Occipital lobe (tissue), 1 donor: ENCODE measurements at regions not wholly inside any gene's neighbourhood (a gene's known extent, or its start where the extent isn't known, plus 50 kb on each side); places are given as distances from the start of the nearest gene placed in this dataset.

Experiments
- DNase-seq: peaks from one replicate; lab custom pipeline; 2025; lab: John Stamatoyannopoulos, UW

DNA sequence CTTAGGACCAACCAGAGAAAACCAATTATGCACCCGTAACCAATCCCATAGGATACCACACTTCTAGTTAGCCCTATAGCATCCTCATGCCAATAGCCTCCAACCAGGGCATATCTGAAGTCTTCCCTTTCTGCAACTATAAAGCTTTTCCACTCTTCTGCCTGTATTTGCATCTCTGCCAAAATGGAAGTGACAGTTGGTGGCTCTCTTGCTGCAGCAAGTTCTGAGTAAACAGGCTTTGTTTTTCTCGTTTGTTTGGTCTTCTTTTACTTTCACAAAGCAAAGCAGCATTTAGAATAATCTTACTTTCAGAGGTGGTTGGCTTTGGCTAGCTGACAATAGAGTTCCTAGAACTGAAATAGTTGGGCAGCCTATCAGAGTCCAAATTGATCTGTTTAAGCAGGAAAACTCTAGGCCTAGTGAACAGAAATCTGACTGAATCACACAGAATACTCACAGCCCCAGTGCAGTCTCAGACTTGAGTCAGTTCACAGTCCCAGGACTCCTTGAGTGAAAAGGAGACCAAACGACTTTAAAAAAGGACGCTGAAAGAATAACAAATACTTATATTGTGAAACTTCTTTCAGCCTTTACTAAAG is 1029.7 kb upstream of the LRFN5 start:
- DNase-seq = no peak

DNA sequence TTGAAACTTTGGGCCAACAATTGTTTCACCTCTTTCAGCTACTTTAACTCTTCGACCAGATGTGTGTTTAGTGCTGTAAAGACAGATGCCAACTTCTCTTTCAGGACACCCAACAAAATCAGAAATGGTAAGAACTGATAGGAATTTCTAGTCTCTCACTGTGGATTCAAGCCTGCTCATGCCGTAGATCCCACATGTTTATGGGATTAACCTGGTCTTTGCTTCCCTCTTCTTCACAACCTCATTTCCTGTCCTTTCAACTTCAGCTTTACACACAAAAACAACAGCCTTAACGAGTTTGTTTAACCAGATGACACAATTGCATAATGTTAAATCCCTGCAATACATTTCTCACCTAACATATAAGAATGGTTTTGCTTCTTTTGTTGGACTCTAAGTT is 1031.9 kb upstream of the LRFN5 start:
- no peak for DNase-seq

DNA sequence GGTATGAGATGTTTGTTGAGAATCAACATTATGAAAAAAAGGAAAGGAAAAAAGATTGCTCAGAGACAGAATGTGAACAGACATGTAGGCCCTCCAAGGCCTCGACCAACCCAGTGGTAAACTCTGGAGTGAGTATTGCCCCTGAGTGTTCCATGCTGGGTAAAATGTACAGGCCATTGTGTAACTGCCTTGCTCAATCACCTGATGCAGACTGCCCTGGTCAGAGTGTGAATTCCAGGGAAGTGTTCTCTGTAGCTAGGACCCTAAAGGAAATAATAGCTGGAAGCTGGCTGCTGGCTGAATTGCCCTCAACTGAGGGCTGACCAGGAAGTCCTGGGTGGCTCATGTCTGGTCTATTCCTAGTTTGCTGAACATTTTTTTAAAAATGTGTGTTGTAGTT is 1081.4 kb upstream of the LRFN5 start:
- no peak for DNase-seq

DNA sequence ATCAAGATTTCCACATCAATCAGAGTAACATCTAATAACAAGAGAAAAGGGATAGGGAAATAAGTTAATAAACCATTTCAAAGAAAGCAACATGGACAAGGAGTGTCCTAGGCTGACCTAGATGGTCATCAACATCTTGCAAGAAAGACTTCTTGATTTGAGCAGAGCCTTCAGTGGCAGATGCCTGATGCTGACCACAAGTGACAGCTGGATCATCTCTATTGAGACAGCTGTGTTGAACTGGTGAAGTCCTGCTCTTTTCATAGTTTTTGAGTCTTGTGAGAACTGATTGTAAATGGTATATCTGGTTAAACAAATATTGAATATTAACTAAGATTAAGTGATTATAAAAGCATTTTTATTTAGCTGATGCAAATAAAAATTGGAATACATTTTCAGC is 1083.6 kb upstream of the LRFN5 start:
- no peak for DNase-seq

DNA sequence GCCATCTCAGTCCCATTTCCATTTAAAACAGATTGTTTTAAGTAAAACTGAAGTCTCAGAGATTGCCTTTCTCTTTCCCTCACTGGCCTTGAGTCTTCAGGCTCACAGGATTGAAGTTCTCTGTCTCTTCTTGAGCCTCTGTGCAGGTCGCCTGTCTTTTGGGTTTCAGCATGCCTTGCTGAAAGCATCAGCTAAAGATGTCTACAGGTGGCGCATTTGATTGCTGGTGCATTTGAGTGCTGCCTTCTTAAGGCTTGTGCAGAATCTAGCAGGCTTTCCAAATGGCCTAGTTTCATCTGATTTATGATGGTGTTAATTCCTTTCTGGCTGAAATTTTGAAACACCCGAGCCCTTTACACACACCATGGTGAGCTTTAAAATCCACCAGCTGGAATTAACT is 1062.2 kb upstream of the FBXO33 start:
- DNase-seq = no peak

DNA sequence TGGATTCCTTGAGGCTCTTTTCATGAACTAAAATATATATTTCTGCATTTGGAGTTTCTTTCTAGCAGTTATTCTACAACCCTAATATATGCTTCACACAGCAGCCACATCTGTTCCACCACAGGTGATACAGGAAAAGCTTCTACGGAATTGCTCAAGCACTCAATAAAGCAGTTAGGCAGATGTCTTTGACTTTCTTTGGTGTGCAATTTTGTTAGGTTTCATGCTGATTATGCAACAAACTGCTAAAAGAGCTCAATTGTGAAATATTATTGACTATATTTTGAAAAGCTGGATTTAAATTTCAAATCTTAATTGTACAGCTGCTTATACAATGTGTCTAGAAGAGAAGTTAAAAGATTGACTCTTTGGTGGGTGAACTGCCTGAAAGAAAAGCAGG is 1055.6 kb upstream of the FBXO33 start:
- no peak for DNase-seq

DNA sequence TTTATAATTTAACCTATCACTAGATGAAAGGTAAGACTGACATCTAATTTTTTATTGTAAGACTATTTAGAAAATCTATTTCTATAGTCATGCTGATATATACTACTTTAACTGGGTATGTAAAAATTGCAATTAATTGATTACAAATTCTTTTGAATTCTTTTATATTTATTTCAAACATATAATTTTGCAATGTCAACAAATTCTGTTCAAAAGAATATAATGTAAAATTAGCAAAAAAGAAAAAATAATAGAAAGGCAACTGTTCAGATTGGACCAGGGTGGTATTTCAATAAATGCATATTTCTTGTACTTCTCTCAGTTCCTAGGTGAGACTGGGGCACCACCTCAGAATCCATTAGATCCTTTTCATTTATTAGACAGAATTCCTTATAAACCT is 1053.5 kb upstream of the FBXO33 start:
- DNase-seq = no peak

DNA sequence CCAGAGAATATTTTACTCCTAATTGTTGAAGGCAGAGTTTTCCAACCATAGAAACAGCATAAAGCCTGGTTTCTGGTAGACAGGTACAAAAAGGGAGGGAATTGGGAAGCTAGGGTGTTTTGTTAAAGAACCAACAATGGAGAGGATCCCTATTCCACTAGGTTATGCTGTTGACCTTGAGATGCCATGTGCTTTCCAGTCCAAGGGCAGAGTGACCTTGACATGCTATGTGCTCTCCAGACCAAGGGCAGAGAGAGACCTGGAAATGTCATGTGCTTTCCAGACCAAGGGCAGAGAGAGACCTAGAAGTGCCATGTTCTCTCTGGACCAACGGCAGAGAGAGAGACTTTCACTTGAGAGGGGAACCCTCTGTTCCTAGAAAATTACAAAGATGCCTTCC is 1043.8 kb upstream of the FBXO33 start:
- no peak for DNase-seq

DNA sequence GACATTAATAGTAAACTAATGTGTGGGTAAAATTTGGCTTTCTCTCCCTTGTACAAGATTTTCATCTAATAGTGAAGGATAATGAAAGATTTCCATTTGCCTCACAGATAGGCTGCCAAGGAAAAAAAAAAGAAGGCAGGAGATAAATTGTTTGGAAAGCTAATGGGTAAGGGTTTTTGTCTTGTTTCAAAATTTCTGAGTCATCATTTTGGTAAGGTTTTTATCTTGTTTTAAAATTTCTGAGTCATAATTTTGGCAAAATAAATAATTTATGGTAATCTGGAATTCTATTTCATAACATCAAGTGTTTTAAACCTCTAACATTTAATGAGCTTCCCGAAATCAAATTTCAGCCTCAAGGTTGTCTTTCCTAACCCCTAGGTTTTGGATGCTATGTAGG is 1035.7 kb upstream of the FBXO33 start:
- DNase-seq = no peak

DNA sequence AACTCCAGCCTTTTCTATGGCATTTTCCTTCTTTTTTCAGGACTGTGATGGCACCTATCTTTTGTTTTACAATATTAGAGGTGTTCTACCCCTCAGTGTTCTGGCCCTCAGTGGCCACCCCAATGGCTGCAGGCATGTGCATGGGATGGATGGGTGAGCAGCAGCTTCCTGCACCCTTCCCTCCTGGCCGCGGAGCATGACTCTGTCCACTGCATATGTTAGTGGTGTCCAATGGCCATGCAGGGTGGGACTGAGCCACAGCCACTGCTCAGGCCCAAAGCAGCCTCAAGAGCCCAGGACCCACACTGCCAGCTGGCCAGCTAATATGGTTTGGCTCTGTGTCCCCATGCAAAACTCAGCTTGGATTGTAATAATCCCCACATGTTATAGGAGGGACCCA is 1032.3 kb upstream of the FBXO33 start:
- DNase-seq = no peak

DNA sequence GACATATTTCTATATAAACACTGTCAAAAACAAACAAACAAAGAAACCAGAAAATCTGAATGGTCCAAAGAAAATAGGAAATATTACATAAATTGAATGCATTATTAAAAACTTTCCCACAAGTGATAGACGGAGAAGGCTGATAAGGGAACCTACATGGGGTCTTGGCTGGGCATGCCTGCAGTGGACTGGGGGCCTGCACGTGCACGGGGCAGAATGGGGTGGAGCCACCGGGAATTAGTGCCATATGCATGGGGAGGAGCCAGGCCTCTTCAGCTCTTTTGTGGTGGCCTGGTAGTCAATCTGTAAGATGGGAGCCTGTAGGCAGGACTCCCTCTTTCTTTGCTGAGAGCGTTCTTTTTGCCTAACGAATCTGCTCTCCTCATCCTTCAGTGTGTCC is 1031.7 kb upstream of the FBXO33 start:
- DNase-seq = no peak

DNA sequence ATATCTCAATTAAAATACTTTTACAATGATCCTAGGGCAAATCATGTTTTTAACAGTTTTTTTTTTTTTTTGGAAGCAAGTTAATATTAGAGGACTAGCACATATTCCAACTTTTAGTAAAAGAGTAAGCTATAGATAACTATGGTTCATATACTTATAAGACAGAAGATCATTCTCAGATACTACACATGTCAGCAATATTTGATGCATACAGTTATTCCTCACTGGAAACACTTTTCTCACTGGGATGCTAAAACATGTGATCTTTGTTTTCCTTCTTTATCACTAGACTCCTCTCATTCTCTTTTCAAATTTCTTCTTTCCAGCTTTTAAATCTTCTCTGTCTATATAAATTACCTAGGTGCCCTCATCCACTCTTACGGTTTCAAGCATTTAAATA is 1020.4 kb upstream of the FBXO33 start:
- DNase-seq = no peak

DNA sequence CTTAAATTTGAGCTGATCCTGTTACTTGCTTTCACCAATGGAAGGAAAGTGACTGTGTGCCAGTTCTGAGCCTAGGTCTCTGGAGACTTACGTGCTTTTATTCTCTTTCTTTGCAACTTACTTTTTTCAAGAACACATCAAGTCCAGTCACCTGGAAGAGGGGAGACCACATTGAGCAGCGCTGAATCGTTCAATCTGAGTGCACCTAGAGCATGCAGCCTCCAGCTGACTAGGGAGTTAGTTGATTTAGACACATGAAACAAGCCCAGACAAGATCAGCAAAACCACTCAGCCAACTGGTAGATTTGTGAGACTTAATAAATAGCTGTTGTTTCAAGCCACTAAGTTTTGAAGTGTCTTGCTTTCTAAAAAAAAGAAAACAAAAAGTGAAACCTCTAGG is 1014.8 kb upstream of the FBXO33 start:
- no peak for DNase-seq

DNA sequence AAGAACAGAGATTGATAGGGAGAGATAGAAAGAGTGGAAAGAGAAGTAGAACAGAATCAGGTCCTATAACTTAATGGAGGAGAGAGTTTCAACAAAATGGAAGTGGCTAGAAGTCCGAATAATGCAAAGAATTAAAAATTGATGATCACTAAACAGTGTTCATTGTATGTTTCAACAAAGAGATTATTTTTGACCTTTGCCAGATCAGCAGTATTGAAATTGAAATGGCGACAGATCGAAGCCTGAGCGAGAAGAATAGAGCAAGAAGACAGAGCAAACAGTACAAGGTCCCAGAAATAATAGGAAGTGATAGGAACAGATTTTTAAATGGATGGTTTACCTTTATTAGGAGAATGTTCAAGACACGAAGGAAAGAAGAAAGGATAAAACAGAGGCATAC is 1012.8 kb upstream of the FBXO33 start:
- DNase-seq = no peak

DNA sequence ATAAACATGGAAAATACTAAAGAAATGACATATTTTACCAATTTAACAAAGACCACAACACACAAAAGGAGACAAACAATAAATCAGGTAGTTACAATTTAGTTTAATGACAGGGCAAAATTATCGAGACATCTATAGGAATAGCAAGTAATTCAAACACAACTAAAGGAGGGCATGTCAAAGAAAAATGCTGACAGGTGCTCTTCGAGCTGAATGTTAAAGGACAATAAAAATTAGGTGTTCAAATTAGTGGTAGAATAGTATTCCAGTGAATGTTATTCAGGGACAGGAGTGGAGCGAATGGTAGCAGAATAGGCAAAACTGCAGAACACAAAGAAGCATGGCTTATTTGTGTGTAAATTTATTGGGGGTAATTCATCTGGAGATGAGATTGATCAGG is 1004.3 kb upstream of the FBXO33 start:
- no peak for DNase-seq

DNA sequence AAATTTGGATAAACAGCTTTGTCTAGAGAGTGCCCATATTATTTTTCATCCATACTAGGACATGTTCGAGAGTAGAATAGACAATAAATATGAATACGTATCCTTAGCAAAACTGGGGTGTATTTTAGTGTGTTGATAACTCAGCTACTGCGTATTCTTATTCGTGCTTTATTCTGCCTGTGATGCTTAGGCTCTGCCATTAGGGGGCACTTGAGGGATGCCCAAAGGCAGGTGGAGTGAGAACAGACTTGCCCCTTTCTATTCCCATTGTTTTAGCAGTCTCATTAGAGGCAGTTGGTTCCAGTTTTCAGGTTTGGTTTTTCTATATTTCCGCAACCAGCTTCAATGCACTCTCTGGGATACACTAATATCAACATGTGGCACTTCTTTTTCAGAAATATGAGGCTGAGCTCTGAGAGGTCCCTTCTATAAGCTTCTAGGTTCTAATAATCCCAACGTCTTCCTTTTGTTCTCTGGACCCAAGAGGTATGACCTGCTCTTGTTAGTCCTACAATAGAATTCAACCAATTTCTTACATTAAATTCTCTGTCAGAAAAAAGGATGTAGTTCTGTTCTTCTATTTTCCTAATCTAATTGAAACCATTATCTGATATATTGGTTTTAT is 985.7 kb upstream of the FBXO33 start:
- no peak for DNase-seq

DNA sequence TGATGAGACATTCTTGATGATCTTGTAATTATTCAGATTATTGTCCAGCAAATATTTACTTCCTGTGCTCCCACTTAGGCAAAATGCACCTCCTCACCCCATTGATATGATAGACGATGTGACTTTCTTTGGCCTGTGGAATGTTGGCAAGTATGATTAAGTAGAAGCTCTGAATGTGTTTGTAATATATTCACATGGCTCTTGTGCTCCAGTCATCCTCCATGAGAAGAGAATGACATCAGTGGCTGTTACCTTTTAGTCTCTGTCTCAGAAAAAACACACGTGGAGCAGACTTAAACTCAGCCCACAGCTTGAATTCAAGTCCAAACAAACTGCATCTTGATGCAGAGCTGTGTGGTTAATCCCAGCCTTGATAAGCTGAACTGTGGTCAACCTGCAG is 984.3 kb upstream of the FBXO33 start:
- no peak for DNase-seq

DNA sequence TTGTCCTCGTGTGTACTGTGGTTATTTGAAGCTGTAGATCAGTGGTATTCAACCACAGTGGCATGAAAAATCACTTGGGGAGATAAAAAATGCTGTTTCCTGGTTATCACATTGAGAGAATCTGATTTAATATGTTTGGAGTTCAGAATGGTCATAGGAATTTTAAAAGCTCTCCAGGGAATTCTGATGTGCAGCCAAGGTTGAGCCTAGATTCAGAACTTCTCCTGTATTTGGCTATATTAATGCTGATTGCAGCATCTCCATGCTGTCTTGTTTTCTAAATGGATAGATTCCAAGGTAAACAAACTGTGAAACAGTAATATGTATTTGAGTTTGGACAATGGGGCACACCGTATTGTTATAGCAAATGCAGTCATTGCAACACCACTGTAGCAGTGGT is 982.2 kb upstream of the FBXO33 start:
- DNase-seq = no peak

DNA sequence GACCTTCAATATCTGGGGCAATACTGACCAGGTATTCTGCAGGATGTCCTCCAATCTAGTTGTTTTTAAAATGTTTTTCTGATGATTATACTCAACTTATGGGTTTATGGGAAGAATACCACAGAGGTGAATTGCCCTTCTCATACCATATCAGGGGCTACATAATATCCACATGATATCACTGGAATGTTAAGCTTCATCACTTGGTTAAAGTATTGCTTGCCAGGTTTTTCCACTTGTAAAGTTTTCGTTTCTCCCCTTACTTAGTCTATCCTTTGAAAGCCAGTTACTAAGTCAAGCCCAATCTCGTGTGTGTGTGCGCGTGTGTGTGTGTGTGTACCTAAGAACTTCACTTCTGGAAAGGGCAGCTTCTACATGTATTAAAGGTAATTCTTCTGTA is 980.9 kb upstream of the FBXO33 start:
- DNase-seq = no peak

DNA sequence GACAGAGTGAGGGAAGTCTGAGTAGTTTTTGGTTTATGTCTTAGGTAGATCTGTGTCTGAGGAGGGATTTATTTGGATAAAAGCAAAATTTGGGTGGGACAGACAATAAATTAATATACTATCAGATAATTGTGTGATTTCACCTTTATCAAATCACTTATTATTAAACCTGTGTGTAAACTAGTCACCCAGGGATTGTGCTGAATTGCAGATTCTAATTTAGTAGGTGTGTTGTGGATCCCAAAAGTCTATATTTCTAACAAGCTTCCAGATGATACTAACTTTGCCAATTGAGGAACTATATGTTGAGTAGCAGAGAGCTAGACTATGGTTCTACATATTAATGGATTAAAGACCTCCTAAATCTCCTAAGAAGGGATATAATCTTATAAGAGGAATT is 978.5 kb upstream of the FBXO33 start:
- no peak for DNase-seq

DNA sequence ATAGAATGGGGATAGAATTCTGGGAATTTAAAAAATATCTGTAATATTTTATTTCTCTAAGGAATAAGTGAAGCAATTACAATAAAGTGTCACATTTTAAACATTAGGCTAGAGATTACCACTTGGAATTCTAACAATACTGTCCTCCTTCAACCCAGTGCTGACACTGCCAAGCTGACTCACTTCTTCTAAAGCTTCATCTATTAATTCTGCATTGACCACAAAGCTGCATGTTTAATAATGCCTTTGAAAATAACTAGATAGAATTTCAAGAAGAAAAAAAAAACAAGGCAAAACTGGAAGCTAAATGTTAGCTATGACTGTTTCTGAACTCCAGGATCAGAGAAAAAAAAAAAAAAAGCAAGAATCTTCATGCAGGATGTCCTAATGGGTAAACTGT is 970.7 kb upstream of the FBXO33 start:
- no peak for DNase-seq

DNA sequence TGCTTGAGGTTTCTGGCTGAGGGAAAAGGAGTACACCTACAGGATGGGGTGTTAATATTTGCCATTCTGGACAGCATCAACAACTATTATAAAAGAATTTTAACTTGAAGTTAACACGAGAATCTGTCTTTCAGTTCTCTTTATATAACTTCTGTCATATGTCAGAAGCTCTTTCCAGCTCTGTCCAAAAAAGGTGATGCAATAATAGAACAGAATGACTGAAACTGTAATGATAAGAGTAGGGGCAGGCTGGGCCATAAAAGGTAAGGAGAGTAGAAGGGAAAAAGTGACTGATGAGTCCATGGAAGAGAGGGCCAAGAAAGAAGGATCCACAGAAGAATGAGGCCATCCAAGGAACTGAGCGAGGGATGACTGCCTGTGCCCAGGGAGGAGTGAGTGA is 966.7 kb upstream of the FBXO33 start:
- DNase-seq = no peak

DNA sequence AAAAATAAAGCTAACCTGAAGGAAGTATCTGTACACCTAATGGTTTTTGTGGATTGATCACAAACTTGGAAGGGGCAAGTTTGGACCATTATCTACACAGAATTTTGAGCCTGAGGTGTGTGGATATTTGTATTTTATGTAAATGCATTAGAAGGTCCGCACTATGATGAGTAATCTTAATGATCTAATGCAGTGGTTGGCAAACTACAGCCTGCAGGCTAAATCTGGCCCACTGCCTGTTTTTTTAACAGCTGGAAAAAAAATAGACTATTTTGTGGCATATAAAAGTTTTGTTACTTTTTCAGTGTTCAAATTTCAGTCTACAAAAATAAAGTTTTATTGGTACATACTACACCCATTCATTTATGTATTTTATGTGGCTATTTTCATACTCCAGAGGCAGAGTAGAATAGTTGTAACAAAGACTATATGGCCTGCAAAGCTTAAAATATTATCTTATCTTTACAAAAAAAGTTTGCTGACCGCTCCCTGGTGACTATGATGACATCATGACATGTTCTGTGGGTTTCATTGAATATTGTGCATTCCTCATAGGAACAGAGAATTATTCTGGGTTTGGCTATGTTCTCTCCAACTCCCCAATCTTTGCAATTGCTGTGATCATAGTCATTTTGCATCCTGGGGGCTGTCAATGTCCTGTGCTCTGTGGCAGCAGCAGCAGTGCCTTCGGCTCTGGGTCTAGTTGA is 962.6 kb upstream of the FBXO33 start:
- DNase-seq = no peak
